Mesothelial cell of epicardium (in vitro differentiated cells): ENCODE measurements at regions not wholly inside any gene's neighbourhood (a gene's known extent, or its start where the extent isn't known, plus 50 kb on each side); places are given as distances from the start of the nearest gene placed in this dataset.

Source experiments
- DNase-seq, 2 experiments: peaks; one replicate each; pipeline ENCODE4 v3.0.0; 2021; ENCODE audit warnings: low spot score in 2 of 2; ENCODE audit not compliant: unreplicated experiment in 2 of 2
- H3K27ac Mint-ChIP-seq: 2 replicates; pipeline ENCODE4 v1.8.0; 2021; ENCODE audit warnings: mixed read lengths
- H3K27me3 Mint-ChIP-seq: 2 replicates; pipeline ENCODE4 v1.8.0; 2021; ENCODE audit warnings: low read depth, mixed read lengths
- H3K36me3 Mint-ChIP-seq: 2 replicates; pipeline ENCODE4 v1.8.0; 2021; ENCODE audit warnings: mixed read lengths
- H3K4me1 Mint-ChIP-seq: 2 replicates; pipeline ENCODE4 v1.8.0; 2021; ENCODE audit warnings: mixed read lengths
- H3K4me3 Mint-ChIP-seq: 2 replicates; pipeline ENCODE4 v1.8.0; 2021; ENCODE audit warnings: mild to moderate bottlenecking, moderate library complexity, mixed read lengths
- H3K9me3 Mint-ChIP-seq: 2 replicates; pipeline ENCODE4 v1.8.0; 2021; ENCODE audit warnings: mixed read lengths
- CTCF ChIP-seq: fragments of 200-600 bp; sonication (generic); IDR thresholded peaks from one replicate; pipeline ENCODE4 v1.5.0; 2021; ENCODE audit warnings: antibody characterized with exemption; ENCODE audit not compliant: unreplicated experiment

DNA sequence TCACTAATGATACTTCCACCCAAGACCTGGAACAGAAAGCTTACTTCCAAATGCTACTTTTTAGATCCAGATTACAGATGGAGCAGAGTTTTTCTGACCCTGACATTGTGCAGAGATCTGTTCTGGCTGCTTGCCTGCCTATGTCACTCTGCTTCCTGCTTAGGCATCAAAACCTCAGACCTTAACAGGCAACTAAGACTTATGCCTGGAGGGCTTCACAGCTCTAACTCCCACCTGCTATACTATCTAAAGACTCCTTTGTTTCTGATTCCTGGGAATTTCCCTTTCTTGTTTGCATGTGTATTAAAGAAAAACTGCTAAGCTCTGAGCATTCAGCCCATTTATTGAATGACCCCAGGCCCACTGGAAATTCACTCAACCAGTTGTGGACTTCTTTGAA is 157.4 kb upstream of the NPHP3 start:
- H3K9me3 Mint-ChIP-seq: no peaks in the 10 kb centered on the region
- H3K4me3 Mint-ChIP-seq: no peak overlapping the region
- peaks cover 7% of the 10 kb centered on the region for H3K4me1 Mint-ChIP-seq
- H3K36me3 Mint-ChIP-seq: no peaks in the 10 kb centered on the region
- peak overlapping the region; percentile 75 for H3K27ac Mint-ChIP-seq
- peaks cover 8% of the 10 kb centered on the region for H3K27me3 Mint-ChIP-seq
- peak in 1 of 2 experiments; percentile 39 for DNase-seq
- no peak for TF ChIP-seq CTCF

GRCh38 chr3:132874701-132875100 is 152.5 kb upstream of the NPHP3 start:
- Mint-ChIP-seq H3K4me3 (no peak overlapping the region), H3K36me3 (no peaks in the 10 kb centered on the region), H3K27ac (no peak overlapping the region), H3K27me3 (peaks cover 11% of the 10 kb centered on the region), H3K4me1 (peaks cover 5% of the 10 kb centered on the region), H3K9me3 (no peaks in the 10 kb centered on the region)
- no peak for DNase-seq
- TF ChIP-seq CTCF: no peak

- Mint-ChIP-seq H3K9me3 (no peaks in the 10 kb centered on the region), H3K27me3 (peaks cover 11% of the 10 kb centered on the region), H3K36me3 (no peaks in the 10 kb centered on the region), H3K4me1 (no peaks in the 10 kb centered on the region), H3K27ac (no peak overlapping the region), H3K4me3 (no peak overlapping the region)
- no peak for TF ChIP-seq CTCF
- DNase-seq: no peak
These were observed 150.5 kb upstream of the NPHP3 start for GRCh38 chr3:132872711-132873110.

- Mint-ChIP-seq H3K9me3 (no peaks in the 10 kb centered on the region), H3K36me3 (no peaks in the 10 kb centered on the region)
These were observed 149.7 kb upstream of the NPHP3 start for GRCh38 chr3:132871956-132872355.

GRCh38 chr3:132870541-132870940 is 148.3 kb upstream of the NPHP3 start:
- Mint-ChIP-seq H3K36me3 (no peaks in the 10 kb centered on the region), H3K4me1 (no peaks in the 10 kb centered on the region), H3K27me3 (peaks cover 6% of the 10 kb centered on the region), H3K4me3 (no peak overlapping the region), H3K9me3 (no peaks in the 10 kb centered on the region), H3K27ac (no peak overlapping the region)
- no peak for TF ChIP-seq CTCF
- DNase-seq: no peak

More at GRCh38 chr3:132871956-132872355, 149.7 kb upstream of the NPHP3 start:
- no peak for TF ChIP-seq CTCF
- H3K4me1 Mint-ChIP-seq: no peaks in the 10 kb centered on the region
- H3K27me3 Mint-ChIP-seq: peaks cover 11% of the 10 kb centered on the region
- H3K4me3 Mint-ChIP-seq: no peak overlapping the region
- DNase-seq: no peak
- H3K27ac Mint-ChIP-seq: no peak overlapping the region

DNA sequence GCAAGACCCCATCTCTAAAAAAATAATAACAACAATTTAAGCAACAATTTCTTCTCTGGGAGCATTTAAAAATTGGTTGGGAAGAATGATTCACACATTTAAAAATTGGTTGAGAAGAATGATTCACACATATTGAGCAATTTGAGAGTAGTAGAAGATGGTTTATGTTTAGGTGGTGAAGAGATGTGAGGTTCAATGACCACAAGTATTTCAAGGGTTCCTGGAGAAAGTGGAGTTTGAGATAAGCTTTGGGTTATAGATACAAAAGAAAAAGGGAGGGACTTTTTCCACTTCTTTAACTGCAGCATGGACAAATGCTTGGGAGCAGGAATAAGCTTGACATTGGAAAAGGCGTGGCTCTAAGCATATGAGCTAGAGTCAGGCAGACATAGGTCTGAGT is 145.7 kb upstream of the NPHP3 start:
- H3K4me3 Mint-ChIP-seq: no peak overlapping the region
- peaks cover 6% of the 10 kb centered on the region for H3K9me3 Mint-ChIP-seq
- TF ChIP-seq CTCF: no peak
- H3K27me3 Mint-ChIP-seq: peaks cover 11% of the 10 kb centered on the region
- H3K36me3 Mint-ChIP-seq: no peaks in the 10 kb centered on the region
- H3K27ac Mint-ChIP-seq: no peak overlapping the region
- no peak for DNase-seq
- no peaks in the 10 kb centered on the region for H3K4me1 Mint-ChIP-seq
